ENCODE measurements at regions not wholly inside any gene's neighbourhood (a gene's known extent, or its start where the extent isn't known, plus 50 kb on each side); places are given as distances from the start of the nearest gene placed in this dataset.

DNA sequence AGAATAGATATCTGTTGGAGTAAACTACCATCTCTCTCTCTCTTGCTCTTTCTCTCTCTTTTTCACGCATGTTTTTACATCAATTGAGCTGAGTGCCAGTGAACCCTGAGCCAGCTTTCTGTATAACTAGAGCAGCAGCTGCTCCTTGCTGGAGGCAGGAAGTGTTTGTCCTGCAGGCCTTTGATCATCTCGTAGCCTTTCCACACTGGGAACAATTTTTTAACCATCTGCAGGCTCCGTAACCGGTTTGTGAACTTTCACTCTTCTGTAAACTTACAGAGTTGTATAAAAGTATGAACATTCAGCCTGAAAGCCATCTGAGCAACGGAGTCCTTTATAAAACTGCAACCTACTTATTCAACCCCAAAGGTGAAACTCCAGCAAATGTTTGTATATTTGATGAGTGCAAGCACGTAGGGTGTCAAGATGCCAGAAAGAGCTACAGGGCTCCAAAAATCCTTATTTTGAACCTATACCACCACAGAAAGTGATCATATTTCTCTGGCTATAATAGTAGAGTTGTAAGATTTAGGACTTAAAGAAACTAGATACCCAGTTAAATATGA, 162.8 kb upstream of the NFE2L3 start:
- no peak for TF ChIP-seq ELK1 (IDR thresholded peaks at IDR 0.05; ENCODE audit: low read depth, low read length)
- TF ChIP-seq CTCF (IDR thresholded peaks at IDR 0.05): no peak
- TF ChIP-seq POLR2A (IDR thresholded peaks at IDR 0.05; ENCODE audit: low read length): no peak
- no peak for TF ChIP-seq RAD21 (conservative IDR thresholded peaks at IDR 0.05 in 1 of 2, IDR thresholded peaks at IDR 0.05 in 1 of 2)
- no peak for TF ChIP-seq HEYL (CRISPR knock-in tag; IDR thresholded peaks at IDR 0.05)
- no peak for TF ChIP-seq TP53 (CRISPR knock-in tag; IDR thresholded peaks at IDR 0.05)
- no peak for TF ChIP-seq NPAS2 (CRISPR knock-in tag; IDR thresholded peaks at IDR 0.05; ENCODE audit: borderline replicate concordance)
- TF ChIP-seq EP300 (IDR thresholded peaks at IDR 0.05): no peak
- no peak for TF ChIP-seq HMGXB4 (CRISPR knock-in tag; IDR thresholded peaks at IDR 0.05; ENCODE audit: borderline replicate concordance)
- TF ChIP-seq SREBF2 (IDR thresholded peaks at IDR 0.05): no peak
- TF ChIP-seq KDM1A (IDR thresholded peaks at IDR 0.05; ENCODE audit: low read depth): no peak

Data from A549 (cell line).